ENCODE measurements at regions not wholly inside any gene's neighbourhood (a gene's known extent, or its start where the extent isn't known, plus 50 kb on each side); places are given as distances from the start of the nearest gene placed in this dataset.

DNA sequence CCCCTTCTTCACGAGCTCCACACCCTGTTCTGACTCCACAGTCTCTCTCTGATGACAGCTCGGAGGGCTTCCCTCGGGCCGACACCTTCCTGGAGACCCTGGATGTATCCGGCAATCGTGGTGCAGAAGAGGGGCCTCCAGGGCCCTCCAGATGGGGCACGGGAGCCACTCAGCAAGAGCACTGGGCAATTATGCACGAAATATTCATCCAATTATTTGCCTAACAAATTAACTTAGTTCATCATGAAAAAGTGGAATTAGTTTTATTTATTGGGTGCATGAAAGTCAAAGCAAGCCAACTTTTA is 277.3 kb upstream of the HDAC4 start:
- TF ChIP-seq BACH2 (CRISPR knock-in tag; IDR thresholded peaks at IDR 0.05; ENCODE audit: borderline replicate concordance) (no peak), ZC3H10 (CRISPR knock-in tag; IDR thresholded peaks at IDR 0.05) (no peak), ZNF70 (CRISPR knock-in tag; IDR thresholded peaks at IDR 0.05) (no peak), PATZ1 (CRISPR knock-in tag; IDR thresholded peaks at IDR 0.05; ENCODE audit: borderline replicate concordance) (no peak), CSRNP3 (CRISPR knock-in tag; IDR thresholded peaks at IDR 0.05) (no peak), OSR1 (CRISPR knock-in tag; IDR thresholded peaks at IDR 0.05) (no peak), RARB (CRISPR knock-in tag; IDR thresholded peaks at IDR 0.05) (no peak), ZFP30 (CRISPR knock-in tag; IDR thresholded peaks at IDR 0.05) (no peak), CREB5 (CRISPR knock-in tag; IDR thresholded peaks at IDR 0.05; ENCODE audit: low read depth) (no peak), ZNF8 (CRISPR knock-in tag; IDR thresholded peaks at IDR 0.05) (no peak)
- TF ChIP-seq, protein P1, sequence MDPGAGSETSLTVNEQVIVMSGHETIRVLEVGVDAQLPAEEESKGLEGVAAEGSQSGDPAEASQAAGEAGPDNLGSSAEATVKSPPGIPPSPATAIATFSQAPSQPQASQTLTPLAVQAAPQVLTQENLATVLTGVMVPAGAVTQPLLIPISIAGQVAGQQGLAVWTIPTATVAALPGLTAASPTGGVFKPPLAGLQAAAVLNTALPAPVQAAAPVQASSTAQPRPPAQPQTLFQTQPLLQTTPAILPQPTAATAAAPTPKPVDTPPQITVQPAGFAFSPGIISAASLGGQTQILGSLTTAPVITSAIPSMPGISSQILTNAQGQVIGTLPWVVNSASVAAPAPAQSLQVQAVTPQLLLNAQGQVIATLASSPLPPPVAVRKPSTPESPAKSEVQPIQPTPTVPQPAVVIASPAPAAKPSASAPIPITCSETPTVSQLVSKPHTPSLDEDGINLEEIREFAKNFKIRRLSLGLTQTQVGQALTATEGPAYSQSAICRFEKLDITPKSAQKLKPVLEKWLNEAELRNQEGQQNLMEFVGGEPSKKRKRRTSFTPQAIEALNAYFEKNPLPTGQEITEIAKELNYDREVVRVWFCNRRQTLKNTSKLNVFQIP (CRISPR knock-in tag; IDR thresholded peaks at IDR 0.05; ENCODE audit: borderline replicate concordance, low read depth), result no peak
- TF ChIP-seq, protein P2, sequence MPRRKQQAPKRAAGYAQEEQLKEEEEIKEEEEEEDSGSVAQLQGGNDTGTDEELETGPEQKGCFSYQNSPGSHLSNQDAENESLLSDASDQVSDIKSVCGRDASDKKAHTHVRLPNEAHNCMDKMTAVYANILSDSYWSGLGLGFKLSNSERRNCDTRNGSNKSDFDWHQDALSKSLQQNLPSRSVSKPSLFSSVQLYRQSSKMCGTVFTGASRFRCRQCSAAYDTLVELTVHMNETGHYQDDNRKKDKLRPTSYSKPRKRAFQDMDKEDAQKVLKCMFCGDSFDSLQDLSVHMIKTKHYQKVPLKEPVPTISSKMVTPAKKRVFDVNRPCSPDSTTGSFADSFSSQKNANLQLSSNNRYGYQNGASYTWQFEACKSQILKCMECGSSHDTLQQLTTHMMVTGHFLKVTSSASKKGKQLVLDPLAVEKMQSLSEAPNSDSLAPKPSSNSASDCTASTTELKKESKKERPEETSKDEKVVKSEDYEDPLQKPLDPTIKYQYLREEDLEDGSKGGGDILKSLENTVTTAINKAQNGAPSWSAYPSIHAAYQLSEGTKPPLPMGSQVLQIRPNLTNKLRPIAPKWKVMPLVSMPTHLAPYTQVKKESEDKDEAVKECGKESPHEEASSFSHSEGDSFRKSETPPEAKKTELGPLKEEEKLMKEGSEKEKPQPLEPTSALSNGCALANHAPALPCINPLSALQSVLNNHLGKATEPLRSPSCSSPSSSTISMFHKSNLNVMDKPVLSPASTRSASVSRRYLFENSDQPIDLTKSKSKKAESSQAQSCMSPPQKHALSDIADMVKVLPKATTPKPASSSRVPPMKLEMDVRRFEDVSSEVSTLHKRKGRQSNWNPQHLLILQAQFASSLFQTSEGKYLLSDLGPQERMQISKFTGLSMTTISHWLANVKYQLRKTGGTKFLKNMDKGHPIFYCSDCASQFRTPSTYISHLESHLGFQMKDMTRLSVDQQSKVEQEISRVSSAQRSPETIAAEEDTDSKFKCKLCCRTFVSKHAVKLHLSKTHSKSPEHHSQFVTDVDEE (CRISPR knock-in tag; IDR thresholded peaks at IDR 0.05), result no peak
- ATAC-seq, result no peak

DNA sequence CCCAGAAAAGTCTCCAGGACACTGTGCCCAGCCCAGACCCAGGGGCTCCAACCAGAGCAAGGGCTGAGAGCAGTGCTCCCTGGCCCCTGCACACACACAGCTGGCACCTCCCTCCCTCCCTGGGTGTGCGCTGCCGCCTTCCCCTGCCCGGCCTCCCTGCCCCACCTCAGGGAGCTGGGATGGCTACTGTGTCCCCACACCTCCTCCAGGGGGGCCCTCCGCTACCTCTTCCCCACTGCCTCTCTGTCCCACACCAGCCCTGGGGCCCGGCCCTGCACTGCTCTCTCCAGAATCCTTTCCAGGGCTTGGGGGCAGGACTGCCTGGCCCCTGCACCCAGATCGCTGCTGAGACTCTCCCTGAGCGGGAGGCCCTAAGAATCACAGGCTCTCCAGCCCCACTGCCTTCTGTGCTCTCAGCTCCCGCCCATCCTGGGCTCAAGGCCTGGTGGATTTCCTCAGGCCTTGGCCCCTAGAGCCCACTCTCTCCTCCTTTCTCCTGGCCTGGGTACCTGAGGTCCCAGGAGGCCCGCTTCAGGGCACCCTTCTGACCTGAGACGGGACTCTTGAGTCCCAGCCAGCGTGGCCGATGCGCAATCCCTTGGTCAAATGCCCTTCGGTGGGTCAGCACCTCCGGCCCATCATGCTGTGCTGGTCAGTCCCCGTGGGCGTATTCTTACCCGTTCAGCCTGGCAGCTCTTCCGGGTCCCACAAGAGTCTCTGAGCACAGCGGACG is 276.8 kb upstream of the HDAC4 start:
- ATAC-seq, result no peak
- no peak for TF ChIP-seq PPARA (CRISPR knock-in tag; IDR thresholded peaks at IDR 0.05; ENCODE audit: borderline replicate concordance)
- TF ChIP-seq TCF4 (CRISPR knock-in tag; IDR thresholded peaks at IDR 0.05; ENCODE audit: borderline replicate concordance), result no peak
- no peak for TF ChIP-seq CREB5 (CRISPR knock-in tag; IDR thresholded peaks at IDR 0.05; ENCODE audit: low read depth)
- TF ChIP-seq ZNF70 (CRISPR knock-in tag; IDR thresholded peaks at IDR 0.05), result no peak
- TF ChIP-seq ZNF8 (CRISPR knock-in tag; IDR thresholded peaks at IDR 0.05), result no peak
- no peak for TF ChIP-seq CSDC2 (CRISPR knock-in tag; IDR thresholded peaks at IDR 0.05)
- TF ChIP-seq BACH2 (CRISPR knock-in tag; IDR thresholded peaks at IDR 0.05; ENCODE audit: borderline replicate concordance), result no peak
- TF ChIP-seq ISL1 (CRISPR knock-in tag; IDR thresholded peaks at IDR 0.05), result no peak
- TF ChIP-seq ARNTL (CRISPR knock-in tag; IDR thresholded peaks at IDR 0.05; ENCODE audit: borderline replicate concordance, low read depth), result no peak
- no peak for TF ChIP-seq CSRNP3 (CRISPR knock-in tag; IDR thresholded peaks at IDR 0.05)
- TF ChIP-seq, protein P2 (CRISPR knock-in tag; IDR thresholded peaks at IDR 0.05), result no peak
- TF ChIP-seq ESRRG (CRISPR knock-in tag; IDR thresholded peaks at IDR 0.05), result no peak
- TF ChIP-seq, protein P1 (CRISPR knock-in tag; IDR thresholded peaks at IDR 0.05; ENCODE audit: borderline replicate concordance, low read depth), result no peak
- no peak for TF ChIP-seq PATZ1 (CRISPR knock-in tag; IDR thresholded peaks at IDR 0.05; ENCODE audit: borderline replicate concordance)
